ENCODE measurements at regions not wholly inside any gene's neighbourhood (a gene's known extent, or its start where the extent isn't known, plus 50 kb on each side); places are given as distances from the start of the nearest gene placed in this dataset.

DNA sequence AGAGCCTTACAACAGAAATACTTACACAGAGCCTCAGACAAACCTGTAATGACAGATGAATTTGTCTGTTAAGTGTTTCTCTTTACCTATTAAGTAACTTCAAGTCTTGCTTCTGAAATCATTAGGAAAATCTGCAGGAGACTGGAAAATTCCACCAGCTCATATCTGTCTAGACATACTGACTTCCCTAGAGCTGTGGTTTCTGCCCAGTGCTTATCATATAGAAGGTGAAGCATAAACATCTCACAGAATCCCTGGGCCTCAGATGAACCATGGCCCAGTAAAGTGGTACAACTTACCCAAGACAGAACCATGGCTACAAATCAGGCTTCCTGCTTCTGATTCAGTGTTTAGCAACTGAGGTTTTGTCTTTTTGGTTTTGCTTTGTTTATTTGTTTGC, 91.6 kb downstream of the EGLN3 start:
- POLR2A ChIA-PET: no interaction called here
- Histone ChIP-seq H3K4me1 (no peaks in the 10 kb centered on the region), H3K9me3 (no peaks in the 10 kb centered on the region), H3K4me2 (no peak overlapping the region), H3K27ac (no peak overlapping the region), H3K4me3 (no peak overlapping the region)
- FAIRE-seq (no peak), DNase-seq (ENCODE audit: low read depth in 1 of 2, low spot score in 1 of 2) (no peak), ATAC-seq (no peak)
- TF ChIP-seq RFX5 (IDR thresholded peaks at IDR 0.05) (no peak), CBX2 (IDR thresholded peaks at IDR 0.05; ENCODE audit: borderline replicate concordance, low read depth) (no peak), NPAS2 (CRISPR knock-in tag; IDR thresholded peaks at IDR 0.05; ENCODE audit: borderline replicate concordance) (no peak), KDM5A (IDR thresholded peaks at IDR 0.05) (no peak), BHLHE40 (IDR thresholded peaks at IDR 0.05; ENCODE audit: low read depth, low read length) (no peak), EP300 (IDR thresholded peaks at IDR 0.05) (no peak), CEBPB (IDR thresholded peaks at IDR 0.05) (no peak), FOXS1 (CRISPR knock-in tag; IDR thresholded peaks at IDR 0.05) (no peak), JUN (IDR thresholded peaks at IDR 0.05) (no peak), ZSCAN20 (CRISPR knock-in tag; IDR thresholded peaks at IDR 0.05) (no peak), NR3C1 (IDR thresholded peaks at IDR 0.05) (no peak)
- TF ChIP-seq, protein P1, sequence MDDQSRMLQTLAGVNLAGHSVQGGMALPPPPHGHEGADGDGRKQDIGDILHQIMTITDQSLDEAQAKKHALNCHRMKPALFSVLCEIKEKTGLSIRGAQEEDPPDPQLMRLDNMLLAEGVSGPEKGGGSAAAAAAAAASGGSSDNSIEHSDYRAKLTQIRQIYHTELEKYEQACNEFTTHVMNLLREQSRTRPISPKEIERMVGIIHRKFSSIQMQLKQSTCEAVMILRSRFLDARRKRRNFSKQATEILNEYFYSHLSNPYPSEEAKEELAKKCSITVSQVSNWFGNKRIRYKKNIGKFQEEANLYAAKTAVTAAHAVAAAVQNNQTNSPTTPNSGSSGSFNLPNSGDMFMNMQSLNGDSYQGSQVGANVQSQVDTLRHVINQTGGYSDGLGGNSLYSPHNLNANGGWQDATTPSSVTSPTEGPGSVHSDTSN (IDR thresholded peaks at IDR 0.05): no peak
- TF ChIP-seq, protein P2, sequence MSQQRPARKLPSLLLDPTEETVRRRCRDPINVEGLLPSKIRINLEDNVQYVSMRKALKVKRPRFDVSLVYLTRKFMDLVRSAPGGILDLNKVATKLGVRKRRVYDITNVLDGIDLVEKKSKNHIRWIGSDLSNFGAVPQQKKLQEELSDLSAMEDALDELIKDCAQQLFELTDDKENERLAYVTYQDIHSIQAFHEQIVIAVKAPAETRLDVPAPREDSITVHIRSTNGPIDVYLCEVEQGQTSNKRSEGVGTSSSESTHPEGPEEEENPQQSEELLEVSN (IDR thresholded peaks at IDR 0.05; ENCODE audit: borderline replicate concordance, low read depth): no peak
- TF ChIP-seq, protein P3, sequence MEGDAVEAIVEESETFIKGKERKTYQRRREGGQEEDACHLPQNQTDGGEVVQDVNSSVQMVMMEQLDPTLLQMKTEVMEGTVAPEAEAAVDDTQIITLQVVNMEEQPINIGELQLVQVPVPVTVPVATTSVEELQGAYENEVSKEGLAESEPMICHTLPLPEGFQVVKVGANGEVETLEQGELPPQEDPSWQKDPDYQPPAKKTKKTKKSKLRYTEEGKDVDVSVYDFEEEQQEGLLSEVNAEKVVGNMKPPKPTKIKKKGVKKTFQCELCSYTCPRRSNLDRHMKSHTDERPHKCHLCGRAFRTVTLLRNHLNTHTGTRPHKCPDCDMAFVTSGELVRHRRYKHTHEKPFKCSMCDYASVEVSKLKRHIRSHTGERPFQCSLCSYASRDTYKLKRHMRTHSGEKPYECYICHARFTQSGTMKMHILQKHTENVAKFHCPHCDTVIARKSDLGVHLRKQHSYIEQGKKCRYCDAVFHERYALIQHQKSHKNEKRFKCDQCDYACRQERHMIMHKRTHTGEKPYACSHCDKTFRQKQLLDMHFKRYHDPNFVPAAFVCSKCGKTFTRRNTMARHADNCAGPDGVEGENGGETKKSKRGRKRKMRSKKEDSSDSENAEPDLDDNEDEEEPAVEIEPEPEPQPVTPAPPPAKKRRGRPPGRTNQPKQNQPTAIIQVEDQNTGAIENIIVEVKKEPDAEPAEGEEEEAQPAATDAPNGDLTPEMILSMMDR (IDR thresholded peaks at IDR 0.05): no peak
- CTCF ChIA-PET: interaction anchor here (0.8 to 1.5 kb wide), 3 partner anchors 10 to 464 kb away, joined by 3 to 8 read pairs (median 4); no protein-coding TSS in a partner anchor

DNA sequence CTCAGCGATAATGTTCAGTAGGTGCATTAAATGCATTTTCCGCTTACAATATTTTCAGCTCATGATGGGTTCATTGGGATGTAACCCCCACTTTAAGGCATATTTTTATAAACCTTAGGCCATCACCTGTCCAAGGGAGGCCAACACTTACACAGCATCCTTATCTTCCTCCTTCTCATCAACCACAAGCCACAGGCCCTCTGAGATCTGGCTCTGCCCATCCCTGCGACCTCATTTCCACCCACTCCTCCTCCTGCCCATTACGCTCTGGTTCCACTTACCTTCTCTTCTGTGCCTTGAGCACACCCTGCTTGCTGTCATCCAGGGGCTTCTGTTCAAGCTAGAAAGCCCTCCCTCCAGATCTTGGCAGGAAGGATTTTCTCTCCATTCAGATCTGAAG, 93.2 kb downstream of the EGLN3 start:
- Histone ChIP-seq H3K4me1 (no peaks in the 10 kb centered on the region), H3K9me3 (no peaks in the 10 kb centered on the region), H3K4me3 (no peak overlapping the region), H3K4me2 (no peak overlapping the region), H3K27ac (no peak overlapping the region)
- no peak for TF ChIP-seq RAD21 (conservative IDR thresholded peaks at IDR 0.05 in 1 of 2, IDR thresholded peaks at IDR 0.05 in 1 of 2)
- TF ChIP-seq SREBF2 (IDR thresholded peaks at IDR 0.05): no peak
- no peak for TF ChIP-seq HEYL (CRISPR knock-in tag; IDR thresholded peaks at IDR 0.05)
- TF ChIP-seq, protein P4, sequence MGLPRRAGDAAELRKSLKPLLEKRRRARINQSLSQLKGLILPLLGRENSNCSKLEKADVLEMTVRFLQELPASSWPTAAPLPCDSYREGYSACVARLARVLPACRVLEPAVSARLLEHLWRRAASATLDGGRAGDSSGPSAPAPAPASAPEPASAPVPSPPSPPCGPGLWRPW (IDR thresholded peaks at IDR 0.05): no peak
- TF ChIP-seq RARB (CRISPR knock-in tag; IDR thresholded peaks at IDR 0.05): no peak
- no peak for TF ChIP-seq ZFP36 (IDR thresholded peaks at IDR 0.05; ENCODE audit: borderline replicate concordance, partially characterized antibody)
- no peak for TF ChIP-seq FOSL2 (IDR thresholded peaks at IDR 0.05)
- no peak for TF ChIP-seq FOSL2 (CRISPR knock-in tag; IDR thresholded peaks at IDR 0.05)
- TF ChIP-seq NPAS2 (CRISPR knock-in tag; IDR thresholded peaks at IDR 0.05; ENCODE audit: borderline replicate concordance): no peak
- no peak for TF ChIP-seq MAZ (IDR thresholded peaks at IDR 0.05; ENCODE audit: borderline replicate concordance, low read depth, low read length)
- TF ChIP-seq TFCP2L1 (CRISPR knock-in tag; IDR thresholded peaks at IDR 0.05): no peak
- DNase-seq (ENCODE audit: low read depth in 1 of 2, low spot score in 1 of 2) (no peak), ATAC-seq (no peak), FAIRE-seq (no peak)
- POLR2A ChIA-PET: no interaction called here
- CTCF ChIA-PET: interaction anchor here (1.2 to 1.5 kb wide), 2 partner anchors 9 to 23 kb away, joined by 3 to 8 read pairs; no protein-coding TSS in a partner anchor
- 83% methylated on average over 4 of the region's 4 CpGs for WGBS (ENCODE audit: missing lambda C conversion rate)

Data from A549 (cell line).